Neuronal stem cell (in vitro differentiated cells): ENCODE measurements at regions not wholly inside any gene's neighbourhood (a gene's known extent, or its start where the extent isn't known, plus 50 kb on each side); places are given as distances from the start of the nearest gene placed in this dataset.

Experiments used
- DNase-seq: peaks from one replicate; pipeline ENCODE4 v3.0.0-alpha.2; 2013; ENCODE audit warnings: low spot score
- H2AFZ ChIP-seq: one replicate; pipeline ENCODE4 v1.6.1; 2013; ENCODE audit warnings: mild to moderate bottlenecking, low read length, inconsistent platforms
- H2AK5ac ChIP-seq: 2 replicates; pipeline ENCODE4 v1.6.1; 2013; ENCODE audit warnings: low read depth, mild to moderate bottlenecking, inconsistent platforms, low read length, moderate library complexity, mixed read lengths
- H2BK120ac ChIP-seq: 2 replicates; pipeline ENCODE4 v1.6.1; 2013; ENCODE audit warnings: low read depth, mild to moderate bottlenecking, inconsistent platforms, low read length, moderate library complexity, mixed read lengths
- H2BK12ac ChIP-seq: one replicate; pipeline ENCODE4 v1.6.1; 2013; ENCODE audit warnings: low read length, inconsistent platforms
- H2BK15ac ChIP-seq: 2 replicates; pipeline ENCODE4 v1.6.1; 2013; ENCODE audit warnings: mild to moderate bottlenecking, low read length, inconsistent platforms, mixed read lengths
- H2BK5ac ChIP-seq: one replicate; pipeline ENCODE4 v1.6.1; 2013; ENCODE audit warnings: inconsistent platforms, mild to moderate bottlenecking, low read length, moderate library complexity
- H3K14ac ChIP-seq: one replicate; pipeline ENCODE4 v1.6.1; 2013; ENCODE audit warnings: low read length, inconsistent platforms
- H3K18ac ChIP-seq: 2 replicates; pipeline ENCODE4 v1.6.1; 2013; ENCODE audit warnings: low read length, inconsistent platforms
- H3K23ac ChIP-seq: 2 replicates; pipeline ENCODE4 v1.6.1; 2013; ENCODE audit warnings: low read depth, mild to moderate bottlenecking, mixed read lengths, low read length, inconsistent platforms; ENCODE audit not compliant: poor library complexity
- H3K27ac ChIP-seq: replicated peaks from 3 replicates; pipeline ENCODE4 v1.5.1; 2013; ENCODE audit warnings: low read length, inconsistent platforms
- H3K27me3 ChIP-seq, 3 experiments: 2 replicates each; pipeline ENCODE4 v1.6.1; 2013; ENCODE audit warnings: low read length in 3 of 3, mild to moderate bottlenecking in 2 of 3, inconsistent platforms in 1 of 3, low read depth in 1 of 3, mixed read lengths in 1 of 3, moderate library complexity in 1 of 3; ENCODE audit not compliant: control insufficient read depth in 3 of 3, insufficient read depth in 3 of 3
- H3K36me3 ChIP-seq, 2 donors: replicated peaks in 1 of 2; 2 replicates each; pipeline ENCODE4 v1.6.1; 2013; ENCODE audit warnings: low read length in 2 of 2; ENCODE audit not compliant: control insufficient read depth in 2 of 2, insufficient read depth in 2 of 2
- H3K4ac ChIP-seq: 2 replicates; pipeline ENCODE4 v1.6.1; 2013; ENCODE audit warnings: inconsistent platforms, mild to moderate bottlenecking, low read length, moderate library complexity
- H3K4me1 ChIP-seq, 2 donors: 1 replicate in 1 of 2; 2 replicates in 1 of 2; pipeline ENCODE4 v1.6.1; 2013; ENCODE audit warnings: low read length in 2 of 2, low read depth in 1 of 2; ENCODE audit not compliant: control insufficient read depth in 2 of 2, insufficient read depth in 1 of 2
- H3K4me2 ChIP-seq: one replicate; pipeline ENCODE4 v1.6.1; 2013; ENCODE audit warnings: mild to moderate bottlenecking, low read length, inconsistent platforms; ENCODE audit not compliant: insufficient read depth, poor library complexity, severe bottlenecking
- H3K4me3 ChIP-seq, 2 donors: 2 replicates each; pipeline ENCODE4 v1.5.1; 2013; ENCODE audit warnings: low read length in 2 of 2, mild to moderate bottlenecking in 2 of 2, inconsistent platforms in 1 of 2, moderate library complexity in 1 of 2
- H3K79me1 ChIP-seq: one replicate; pipeline ENCODE4 v1.6.1; 2013; ENCODE audit warnings: low read depth, mild to moderate bottlenecking, inconsistent platforms, low read length, moderate library complexity
- H3K9ac ChIP-seq: one replicate; pipeline ENCODE4 v1.6.1; 2013; ENCODE audit warnings: mild to moderate bottlenecking, low read depth, low read length, inconsistent platforms; ENCODE audit not compliant: poor library complexity
- H3K9me3 ChIP-seq, 2 donors: replicated peaks in 1 of 2; 2 replicates each; pipeline versions ENCODE3 to v1.6.1; 2013; ENCODE audit warnings: low read length in 2 of 2, mild to moderate bottlenecking in 2 of 2, inconsistent platforms in 1 of 2, low read depth in 1 of 2, mixed read lengths in 1 of 2, moderate library complexity in 1 of 2; ENCODE audit not compliant: control insufficient read depth in 2 of 2, insufficient read depth in 1 of 2
- H4K8ac ChIP-seq: one replicate; pipeline ENCODE4 v1.6.1; 2013; ENCODE audit warnings: low read depth, mild to moderate bottlenecking, inconsistent platforms, low read length, moderate library complexity
- H4K91ac ChIP-seq: one replicate; pipeline ENCODE4 v1.6.1; 2013; ENCODE audit warnings: low read length, low read depth, mild to moderate bottlenecking, inconsistent platforms; ENCODE audit not compliant: poor library complexity
- WGBS, 2 donors: extraction: QIAGEN DNeasy Blood & Tissue Kit; methylation state at CpG; one replicate each; pipeline ENCODE4 v1.1.7; 2013; ENCODE audit warnings: missing lambda C conversion rate in 2 of 2, mixed read lengths in 1 of 2; ENCODE audit not compliant: insufficient read length in 2 of 2, insufficient replicate concordance in 1 of 2; ENCODE audit errors: extremely low coverage in 2 of 2; 5-methylcytosine and 5-hydroxymethylcytosine counted together

- H2BK5ac ChIP-seq: peak overlapping the region; percentile 15
- peak overlapping the region; percentile 49 for H2BK15ac ChIP-seq
- H3K9me3 ChIP-seq: no peaks in the 10 kb centered on the region
- no peak overlapping the region for H4K91ac ChIP-seq
- peaks cover 5 to 16% of the 10 kb centered on the region in 2 donors for H3K4me1 ChIP-seq
- no peak overlapping the region for H3K23ac ChIP-seq
- no peak overlapping the region for H3K9ac ChIP-seq
- H2BK120ac ChIP-seq: no peak overlapping the region
- no peak overlapping the region for H3K27ac ChIP-seq
- WGBS, 2 donors: no CpG with 5 or more reads among the region's 23 CpGs
- H2BK12ac ChIP-seq: peak overlapping the region; percentile 8
- peak overlapping the region; percentile 8 for H2AK5ac ChIP-seq
- no peak overlapping the region for H3K4me3 ChIP-seq
- no peak overlapping the region for H4K8ac ChIP-seq
- H3K18ac ChIP-seq: no peak overlapping the region
- H3K36me3 ChIP-seq: no peaks in the 10 kb centered on the region
- peaks cover 4% of the 10 kb centered on the region for H3K79me1 ChIP-seq
- H3K4ac ChIP-seq: no peak overlapping the region
- H2AFZ ChIP-seq: no peak overlapping the region
- H3K4me2 ChIP-seq: no peak overlapping the region
- no peak overlapping the region for H3K14ac ChIP-seq
- peaks cover 0 to 21% (median 0%) of the 10 kb centered on the region in 3 experiments for H3K27me3 ChIP-seq
- DNase-seq: no peak
These were observed 90.7 kb downstream of the RTL6 start for GRCh38 chr22:44407171-44407986.

- Histone ChIP-seq H3K18ac (peak overlapping the region; percentile 1), H2AFZ (no peak overlapping the region), H2BK5ac (no peak overlapping the region), H4K91ac (no peak overlapping the region), H3K14ac (no peak overlapping the region), H3K27ac (no peak overlapping the region), H3K23ac (no peak overlapping the region), H4K8ac (no peak overlapping the region), H2BK12ac (peak overlapping the region; percentile 8), H3K4ac (no peak overlapping the region), H3K9ac (no peak overlapping the region), H3K4me3 (no peak overlapping the region), H2BK15ac (no peak overlapping the region), H3K4me1 (peaks cover 0 to 8% of the 10 kb centered on the region in 2 donors), H3K36me3 (no peaks in the 10 kb centered on the region), H3K27me3 (peaks cover 0 to 20% (median 0%) of the 10 kb centered on the region in 3 experiments), H2AK5ac (no peak overlapping the region), H3K4me2 (no peak overlapping the region), H3K79me1 (peaks cover 4% of the 10 kb centered on the region), H3K9me3 (no peaks in the 10 kb centered on the region), H2BK120ac (no peak overlapping the region)
- no peak for DNase-seq
- no CpG with 5 or more reads among the region's 13 CpGs for WGBS, 2 donors
These were observed 91.5 kb downstream of the RTL6 start for GRCh38 chr22:44406341-44407170.

GRCh38 chr22:44405661-44406060, 92.4 kb downstream of the RTL6 start:
- DNase-seq: no peak
- Histone ChIP-seq H3K18ac (no peak overlapping the region), H2BK15ac (peak overlapping the region; percentile 15)

More at GRCh38 chr22:44405661-44406060, 92.4 kb downstream of the RTL6 start:
- Histone ChIP-seq H4K8ac (no peak overlapping the region), H3K9me3 (no peaks in the 10 kb centered on the region), H3K4ac (no peak overlapping the region), H3K14ac (no peak overlapping the region), H3K36me3 (no peaks in the 10 kb centered on the region), H3K23ac (no peak overlapping the region), H2AK5ac (peak overlapping the region; percentile 69), H2AFZ (no peak overlapping the region), H2BK120ac (no peak overlapping the region), H2BK5ac (no peak overlapping the region), H3K27me3 (peaks cover 0 to 23% (median 0%) of the 10 kb centered on the region in 3 experiments), H2BK12ac (no peak overlapping the region), H3K27ac (no peak overlapping the region), H4K91ac (no peak overlapping the region), H3K79me1 (peaks cover 4% of the 10 kb centered on the region), H3K4me1 (peaks cover 0 to 3% of the 10 kb centered on the region in 2 donors), H3K9ac (no peak overlapping the region), H3K4me2 (no peak overlapping the region), H3K4me3 (no peak overlapping the region)
- no CpG with 5 or more reads among the region's 2 CpGs for WGBS, 2 donors
